NCI-H345 treated with DMSO at 0.1 percent for 48 hours (cell line): ENCODE measurements at regions not wholly inside any gene's neighbourhood (a gene's known extent, or its start where the extent isn't known, plus 50 kb on each side); places are given as distances from the start of the nearest gene placed in this dataset.

Experiments used
- DNase-seq: peaks from one replicate; lab custom pipeline; 2025; ENCODE audit not compliant: unreplicated experiment; lab: John Stamatoyannopoulos, UW

DNA sequence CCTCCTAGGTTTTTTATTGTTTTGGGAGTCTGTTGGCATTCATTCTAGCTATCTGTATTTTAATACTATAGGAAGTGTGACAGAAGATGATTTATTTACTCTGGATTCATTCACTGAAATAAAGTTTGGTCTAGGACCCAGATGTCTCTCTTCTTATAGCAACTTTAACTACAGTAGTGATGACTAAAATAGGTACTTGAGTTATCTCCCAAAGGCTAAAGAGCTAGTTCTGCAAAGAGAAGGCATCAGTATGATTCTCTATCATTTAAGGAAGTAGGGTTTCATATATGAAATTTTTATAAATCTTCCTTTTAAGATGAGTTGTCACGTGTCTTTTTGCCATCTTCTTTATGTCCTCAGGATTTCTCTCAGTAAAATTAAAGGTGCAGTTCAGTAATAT lies 507.4 kb downstream of the KCTD12 start:
- no peak for DNase-seq

- DNase-seq = no peak
Measured at GRCh38 chr13:76363682-76364289, 522.4 kb downstream of the KCTD12 start.

DNA sequence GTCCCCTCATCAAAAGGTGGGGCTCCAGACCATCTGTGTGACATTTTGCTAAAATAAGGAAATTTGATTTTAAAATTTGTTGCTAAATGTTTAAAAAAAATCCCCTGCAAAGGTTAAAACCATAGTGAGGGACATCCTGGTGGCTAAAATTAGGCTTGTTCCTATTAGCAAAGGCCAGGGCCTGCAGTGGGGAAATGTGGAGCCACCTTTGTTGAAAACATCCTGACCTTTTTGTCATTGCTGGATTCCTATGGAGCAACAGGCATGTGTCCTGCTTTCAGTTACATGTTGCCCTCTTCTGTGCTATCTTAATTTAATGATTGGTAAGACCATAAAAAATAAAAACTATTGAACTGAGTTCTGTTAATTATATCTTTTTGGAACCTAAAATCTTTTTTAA lies 524.3 kb downstream of the KCTD12 start:
- no peak for DNase-seq

- DNase-seq = no peak
Measured at GRCh38 chr13:76351541-76352229, 534.5 kb downstream of the KCTD12 start.

DNA sequence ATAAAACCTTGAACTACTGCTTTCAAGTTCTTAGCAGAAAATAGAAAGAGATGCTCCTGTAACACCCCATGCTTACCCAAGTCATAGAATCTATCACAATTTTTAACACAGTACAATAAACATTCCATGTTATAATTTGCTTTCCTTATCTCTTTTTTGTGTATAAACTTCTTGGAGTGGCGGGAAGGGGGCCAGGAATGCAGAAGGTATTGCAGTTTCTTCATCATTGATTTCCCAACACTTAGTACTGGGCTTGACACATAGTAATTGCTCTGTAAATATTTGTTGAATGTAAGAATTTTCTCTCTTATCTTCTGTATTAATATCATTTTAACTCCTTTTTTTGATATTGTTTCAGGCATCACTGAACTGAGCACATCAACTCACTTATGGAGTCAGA lies 535.8 kb downstream of the KCTD12 start:
- no peak for DNase-seq

DNA sequence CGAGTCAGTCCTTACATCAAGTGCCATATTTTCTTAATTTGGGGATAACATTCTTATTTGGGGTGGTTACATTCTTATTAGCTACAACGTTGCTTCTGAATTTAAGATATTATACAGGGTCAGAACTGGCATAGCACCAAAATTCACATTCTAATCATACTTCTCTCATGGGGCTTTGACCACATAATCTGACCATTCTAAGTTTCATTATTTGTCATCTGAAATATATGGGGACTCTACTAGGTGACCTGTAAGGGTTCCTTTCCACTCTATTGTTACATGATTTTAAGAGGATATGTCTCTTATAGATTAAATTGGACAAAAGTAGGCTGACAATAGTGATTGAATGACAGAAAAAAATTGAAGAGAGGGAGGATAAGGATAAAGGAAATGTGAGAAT lies 536.5 kb downstream of the KCTD12 start:
- DNase-seq = no peak

DNA sequence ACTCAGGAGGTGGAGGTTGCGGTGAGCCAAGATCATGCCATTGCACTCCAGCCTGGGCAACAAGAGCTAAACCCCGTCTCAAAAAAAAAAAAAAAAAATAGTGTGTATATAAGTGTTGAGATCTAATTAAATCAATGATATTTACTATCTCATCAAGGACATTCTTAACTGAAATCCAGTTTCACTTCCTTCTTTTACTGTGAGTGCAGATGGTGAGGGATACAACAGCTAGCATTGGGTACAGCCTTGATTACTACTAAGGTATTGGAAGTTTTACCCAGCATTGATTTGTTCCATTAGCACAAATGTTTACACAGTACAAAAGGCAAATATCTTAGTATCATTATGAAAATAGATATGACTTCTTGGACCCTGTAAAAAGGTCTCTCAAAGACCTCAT lies 546.6 kb downstream of the KCTD12 start:
- no peak for DNase-seq

GRCh38 chr13:76338003-76338402 lies 548.2 kb downstream of the KCTD12 start:
- DNase-seq = no peak

GRCh38 chr13:76336889-76337844 lies 549.0 kb downstream of the KCTD12 start:
- DNase-seq = no peak

DNA sequence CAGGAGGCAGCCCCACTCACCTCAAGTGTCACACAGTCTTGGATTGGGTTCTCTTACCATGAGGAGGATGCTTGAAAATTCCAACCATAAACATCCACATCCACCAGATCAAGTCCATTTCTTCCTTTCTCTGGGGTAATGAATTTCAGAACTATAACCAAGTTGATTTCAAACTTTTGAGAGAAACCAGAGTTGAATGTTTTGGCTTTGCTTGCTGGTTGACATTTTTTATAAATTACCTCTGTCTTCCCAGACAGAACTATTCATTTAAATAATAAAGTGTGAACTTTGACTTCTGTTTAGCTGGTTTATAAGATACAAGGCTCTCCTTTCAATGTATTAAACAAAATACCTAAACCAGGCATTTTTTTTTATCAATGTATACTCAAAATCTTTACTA lies 550.7 kb downstream of the KCTD12 start:
- DNase-seq = no peak

GRCh38 chr13:76331943-76332712 lies 554.1 kb downstream of the KCTD12 start:
- no peak for DNase-seq

GRCh38 chr13:76330761-76331160 lies 555.4 kb downstream of the KCTD12 start:
- DNase-seq = no peak

GRCh38 chr13:76329866-76330580 lies 556.2 kb downstream of the KCTD12 start:
- DNase-seq = no peak

DNA sequence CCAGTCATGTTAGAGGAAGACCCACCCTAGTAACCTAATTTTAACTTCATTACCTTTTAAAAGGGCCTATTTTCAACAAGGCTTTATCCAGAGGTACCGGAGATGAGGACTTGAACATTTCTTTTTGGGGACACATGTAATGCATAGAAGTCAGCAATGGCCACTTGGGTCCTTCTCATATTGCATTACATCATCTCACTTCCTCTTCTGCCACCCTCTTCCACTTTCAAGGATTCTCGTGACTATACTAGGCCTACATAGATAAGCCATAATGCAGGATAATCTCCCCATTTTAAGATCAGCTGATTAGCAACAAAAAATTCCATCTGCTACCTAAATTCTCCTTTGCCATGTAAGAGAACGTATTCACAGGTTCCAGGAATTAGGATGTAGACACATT lies 557.2 kb downstream of the KCTD12 start:
- DNase-seq = no peak

GRCh38 chr13:76326343-76326742 lies 559.9 kb downstream of the KCTD12 start:
- DNase-seq = no peak

DNA sequence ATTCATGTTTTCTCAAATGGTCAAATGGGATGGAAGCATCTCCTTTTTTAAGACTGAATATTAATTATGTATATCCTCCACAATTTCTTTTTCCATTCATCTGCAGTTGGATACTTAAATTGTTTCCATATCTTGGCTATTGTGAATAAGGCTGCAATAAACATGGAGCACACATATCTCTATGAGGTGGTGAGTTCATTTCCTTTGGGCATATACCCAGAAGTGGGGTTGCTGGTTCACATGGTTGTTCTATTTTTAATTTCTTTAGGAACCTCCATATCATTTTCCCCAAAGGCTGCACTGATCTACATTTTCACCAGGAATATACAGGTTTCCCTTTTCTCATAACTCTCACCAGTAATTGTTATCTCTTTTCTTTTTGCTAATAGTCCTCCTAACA lies 566.3 kb downstream of the KCTD12 start:
- no peak for DNase-seq

GRCh38 chr13:76316998-76317527 lies 569.1 kb downstream of the KCTD12 start:
- DNase-seq = no peak

- no peak for DNase-seq
Measured at GRCh38 chr13:76314495-76314894, 571.7 kb downstream of the KCTD12 start.

GRCh38 chr13:76307142-76307541 lies 579.1 kb downstream of the KCTD12 start:
- no peak for DNase-seq

DNA sequence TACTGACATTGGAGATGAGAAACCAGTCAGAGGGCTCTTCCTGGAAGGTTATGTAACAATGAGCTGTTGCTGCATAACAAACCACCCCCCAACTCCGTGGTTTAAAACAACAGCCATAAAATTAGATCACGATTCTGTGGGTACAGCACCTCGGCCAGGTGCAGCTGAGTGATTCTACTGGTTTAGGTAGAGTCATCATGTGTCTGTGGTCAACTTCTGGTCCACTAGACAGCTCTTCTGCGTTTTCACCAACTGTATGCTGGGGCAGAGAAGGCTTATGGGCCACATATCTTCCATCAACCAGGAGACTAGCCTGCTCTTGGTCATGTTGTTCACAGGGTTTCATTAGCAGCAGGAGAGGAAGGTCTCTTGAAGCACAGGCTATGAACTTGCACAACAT lies 585.5 kb downstream of the KCTD12 start:
- DNase-seq = no peak
